GM23248 (cell line): ENCODE measurements at regions not wholly inside any gene's neighbourhood (a gene's known extent, or its start where the extent isn't known, plus 50 kb on each side); places are given as distances from the start of the nearest gene placed in this dataset.

Experiments used
- DNase-seq: peaks from one replicate; pipeline ENCODE4 v3.0.0-alpha.2; 2015
- H2AFZ ChIP-seq: fragments of 200-600 bp; sonication (generic); 2 replicates; pipeline ENCODE4 v1.6.1; 2016; ENCODE audit warnings: antibody characterized with exemption
- H3F3A ChIP-seq: fragments of 200-600 bp; sonication (generic); 2 replicates; pipeline ENCODE4 v1.6.1; 2016; ENCODE audit warnings: mild to moderate bottlenecking, antibody characterized with exemption, mixed run types; ENCODE audit not compliant: insufficient read depth
- H3K27ac ChIP-seq: fragments of 200-600 bp; sonication (generic); 2 replicates; pipeline ENCODE4 v1.5.1; 2016; ENCODE audit warnings: mild to moderate bottlenecking
- H3K27me3 ChIP-seq: fragments of 200-600 bp; sonication (generic); replicated peaks from 2 replicates; pipeline ENCODE4 v1.6.1; 2016; ENCODE audit warnings: mild to moderate bottlenecking; ENCODE audit not compliant: insufficient read depth
- H3K36me3 ChIP-seq: fragments of 200-600 bp; sonication (generic); 2 replicates; pipeline ENCODE4 v1.6.1; 2016; ENCODE audit warnings: low read depth, mild to moderate bottlenecking
- H3K4me1 ChIP-seq: fragments of 200-600 bp; sonication (generic); 2 replicates; pipeline ENCODE4 v1.6.1; 2016; ENCODE audit warnings: mild to moderate bottlenecking; ENCODE audit not compliant: insufficient read depth
- H3K4me2 ChIP-seq: fragments of 200-600 bp; sonication (generic); one replicate; pipeline ENCODE4 v1.6.1; 2016; ENCODE audit warnings: mild to moderate bottlenecking; ENCODE audit not compliant: unreplicated experiment
- H3K4me3 ChIP-seq: fragments of 200-600 bp; sonication (generic); 2 replicates; pipeline ENCODE4 v1.5.1; 2016; ENCODE audit warnings: mild to moderate bottlenecking
- H3K79me2 ChIP-seq: fragments of 200-600 bp; sonication (generic); 2 replicates; pipeline ENCODE4 v1.6.1; 2016; ENCODE audit warnings: mild to moderate bottlenecking; ENCODE audit not compliant: insufficient read depth
- H3K9ac ChIP-seq: fragments of 200-600 bp; sonication (generic); 2 replicates; pipeline ENCODE4 v1.6.1; 2016; ENCODE audit warnings: mild to moderate bottlenecking
- H3K9me2 ChIP-seq: fragments of 200-600 bp; sonication (generic); 2 replicates; pipeline ENCODE4 v1.6.1; 2016; ENCODE audit warnings: mixed run types, mild to moderate bottlenecking, moderate library complexity; ENCODE audit not compliant: insufficient read depth
- H3K9me3 ChIP-seq: fragments of 200-600 bp; sonication (generic); one replicate; pipeline ENCODE4 v1.6.1; 2017; ENCODE audit warnings: low read depth
- H4K20me1 ChIP-seq: fragments of 200-600 bp; sonication (generic); 2 replicates; pipeline ENCODE4 v1.6.0; 2016; ENCODE audit not compliant: insufficient read depth
- EZH2 ChIP-seq: fragments of 200-600 bp; sonication (generic); IDR thresholded peaks from 2 replicates; pipeline ENCODE4 v1.6.1; 2018; ENCODE audit warnings: antibody characterized with exemption, mild to moderate bottlenecking; ENCODE audit not compliant: insufficient read depth, poor library complexity, severe bottlenecking
- EZH2phosphoT487 ChIP-seq: fragments of 200-600 bp; sonication (generic); IDR thresholded peaks from 2 replicates; pipeline ENCODE4 v1.6.1; 2018; ENCODE audit warnings: antibody characterized with exemption, moderate library complexity, mild to moderate bottlenecking, low read depth; ENCODE audit not compliant: insufficient read depth
- WGBS, 2 experiments: methylation state at CpG; one replicate each; pipeline ENCODE4 v1.1.6; 2015 to 2017; ENCODE audit warnings: low lambda C conversion rate in 2 of 2, low coverage in 1 of 2; ENCODE audit errors: missing lambda C conversion rate in 2 of 2; 5-methylcytosine and 5-hydroxymethylcytosine counted together
- in situ Hi-C: fragments of 300-500 bp; cut with MboI; formaldehyde crosslinking; loops from 2 replicates; pipeline ENCODE4 v1.15.0; 2020

DNA sequence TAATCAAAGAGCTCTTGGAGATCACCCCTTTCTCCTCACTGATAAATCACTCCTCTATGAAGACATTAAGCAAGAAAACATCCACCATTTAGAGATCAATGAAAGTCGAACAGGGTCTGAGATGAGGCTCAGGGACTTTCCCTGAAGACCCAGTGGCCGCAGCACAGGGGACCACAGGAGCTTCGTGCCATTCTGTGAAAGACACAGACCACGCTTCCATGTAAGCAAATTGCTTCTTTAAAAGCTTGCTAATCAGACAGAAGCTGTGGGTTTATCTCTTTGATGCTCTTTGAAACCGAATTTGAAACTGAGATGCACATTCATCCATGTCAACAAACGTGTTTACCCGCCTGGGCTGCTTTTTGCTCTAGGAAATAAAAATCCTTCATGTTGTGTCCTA is 231.9 kb upstream of the PPP2R2D start:
- TF ChIP-seq EZH2phosphoT487 (no peak), EZH2 (no peak)
- H3K4me3 ChIP-seq = no peak overlapping the region
- DNase-seq = no peak
- no peaks in the 10 kb centered on the region for H4K20me1 ChIP-seq
- no peaks in the 10 kb centered on the region for H3K9me2 ChIP-seq
- no peak overlapping the region for H3K9ac ChIP-seq
- no peaks in the 10 kb centered on the region for H3K4me1 ChIP-seq
- no peaks in the 10 kb centered on the region for H3F3A ChIP-seq
- H3K27me3 ChIP-seq = no peaks in the 10 kb centered on the region
- WGBS, 2 experiments = 5 to 9% methylated on average over 7 of the region's 7 CpGs
- no peaks in the 10 kb centered on the region for H3K9me3 ChIP-seq
- in situ Hi-C loops = no loop called here
- H2AFZ ChIP-seq = no peak overlapping the region
- no peak overlapping the region for H3K4me2 ChIP-seq
- H3K79me2 ChIP-seq = no peaks in the 10 kb centered on the region
- H3K36me3 ChIP-seq = no peaks in the 10 kb centered on the region
- H3K27ac ChIP-seq = no peak overlapping the region

DNA sequence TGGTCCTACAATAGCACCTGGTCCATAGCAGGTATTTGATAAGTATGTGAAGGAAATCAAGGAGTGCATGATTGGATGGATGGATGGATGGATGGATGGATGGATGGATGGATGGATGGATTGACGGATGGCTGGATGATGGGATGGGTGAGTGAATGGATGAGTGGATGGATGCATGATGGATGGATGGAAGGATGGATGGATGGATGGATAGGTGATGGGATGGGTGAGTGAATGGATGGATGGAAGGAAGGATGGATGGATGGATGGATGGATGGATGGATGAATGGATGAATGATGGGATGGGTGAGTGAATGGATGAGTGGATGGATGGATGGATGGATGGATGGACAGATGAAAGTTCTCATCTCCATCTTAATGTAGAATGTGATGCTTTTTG is 231.0 kb upstream of the PPP2R2D start:
- Histone ChIP-seq H4K20me1 (no peaks in the 10 kb centered on the region), H3K36me3 (no peaks in the 10 kb centered on the region), H3K79me2 (no peaks in the 10 kb centered on the region), H3K27me3 (no peaks in the 10 kb centered on the region), H3K4me2 (no peak overlapping the region), H3K27ac (no peak overlapping the region), H3F3A (no peaks in the 10 kb centered on the region), H3K9me2 (no peaks in the 10 kb centered on the region), H3K4me3 (no peak overlapping the region), H3K4me1 (no peaks in the 10 kb centered on the region), H3K9me3 (no peaks in the 10 kb centered on the region), H2AFZ (no peak overlapping the region), H3K9ac (no peak overlapping the region)
- DNase-seq = no peak
- TF ChIP-seq EZH2phosphoT487 = no peak
- no peak for TF ChIP-seq EZH2
- WGBS, 2 experiments = 28 to 42% methylated on average over 1 of the region's 1 CpG
- in situ Hi-C loops = no loop called here

DNA sequence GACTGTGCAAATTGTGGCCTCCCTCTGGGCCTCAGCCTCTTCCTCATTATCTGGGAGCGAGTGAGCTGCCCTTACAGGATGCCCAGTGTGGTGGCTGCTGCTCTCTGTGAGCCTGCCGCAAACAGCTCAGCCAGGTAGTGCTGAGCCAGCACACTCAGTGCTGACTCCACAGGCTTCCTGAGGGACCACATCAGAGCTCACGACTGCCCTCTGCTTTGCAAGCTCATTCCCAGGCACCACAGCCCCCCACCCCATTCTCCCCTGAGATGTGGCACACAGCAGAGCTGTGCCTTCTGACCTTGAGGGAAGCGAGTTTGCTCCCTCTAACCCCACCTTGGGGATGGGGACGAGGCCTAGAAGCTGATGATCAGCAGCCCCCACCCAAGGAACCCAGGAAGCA is 230.5 kb upstream of the PPP2R2D start:
- Histone ChIP-seq H3K27ac (no peak overlapping the region), H3K9me3 (no peaks in the 10 kb centered on the region), H3K4me3 (no peak overlapping the region), H3K9me2 (no peaks in the 10 kb centered on the region), H3K4me1 (no peaks in the 10 kb centered on the region), H3K27me3 (no peaks in the 10 kb centered on the region), H3F3A (no peaks in the 10 kb centered on the region), H4K20me1 (no peaks in the 10 kb centered on the region), H3K79me2 (no peaks in the 10 kb centered on the region), H3K36me3 (no peaks in the 10 kb centered on the region), H3K4me2 (no peak overlapping the region), H2AFZ (no peak overlapping the region), H3K9ac (no peak overlapping the region)
- no peak for DNase-seq
- in situ Hi-C loops = no loop called here
- TF ChIP-seq EZH2phosphoT487 (no peak), EZH2 (no peak)
- WGBS, 2 experiments = 17 to 25% methylated on average over 5 of the region's 5 CpGs

DNA sequence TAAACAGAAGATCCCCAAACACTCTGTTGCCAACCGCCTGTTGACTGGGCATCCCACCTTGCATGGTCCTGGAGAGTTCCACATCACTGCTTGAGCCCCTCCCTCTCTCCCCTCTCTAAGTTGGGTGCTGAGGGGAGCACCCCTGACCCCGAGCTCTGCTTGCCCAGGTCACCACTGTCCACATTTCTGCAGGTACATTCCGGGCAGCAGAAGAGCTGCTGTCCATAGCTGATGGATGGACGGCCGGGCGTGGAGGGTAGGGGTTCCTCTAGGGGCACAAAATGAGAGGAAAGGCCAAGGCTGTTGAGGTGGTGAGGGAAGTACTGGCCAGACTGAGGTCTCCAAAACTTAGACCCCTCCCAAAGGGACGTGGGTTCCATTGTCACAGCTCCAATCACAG is 227.4 kb upstream of the PPP2R2D start:
- H3K27ac ChIP-seq = no peak overlapping the region
- DNase-seq = no peak
- no peak overlapping the region for H3K4me2 ChIP-seq
- no peaks in the 10 kb centered on the region for H3K27me3 ChIP-seq
- 34 to 37% methylated on average over 7 of the region's 7 CpGs for WGBS, 2 experiments
- TF ChIP-seq EZH2 (no peak), EZH2phosphoT487 (no peak)
- H3K79me2 ChIP-seq = no peaks in the 10 kb centered on the region
- no peak overlapping the region for H3K4me3 ChIP-seq
- no peak overlapping the region for H3K9ac ChIP-seq
- no peaks in the 10 kb centered on the region for H4K20me1 ChIP-seq
- H3K9me3 ChIP-seq = no peaks in the 10 kb centered on the region
- H3K9me2 ChIP-seq = no peaks in the 10 kb centered on the region
- H3K4me1 ChIP-seq = no peaks in the 10 kb centered on the region
- no peak overlapping the region for H2AFZ ChIP-seq
- H3F3A ChIP-seq = no peaks in the 10 kb centered on the region
- no peaks in the 10 kb centered on the region for H3K36me3 ChIP-seq
- in situ Hi-C loops = no loop called here

DNA sequence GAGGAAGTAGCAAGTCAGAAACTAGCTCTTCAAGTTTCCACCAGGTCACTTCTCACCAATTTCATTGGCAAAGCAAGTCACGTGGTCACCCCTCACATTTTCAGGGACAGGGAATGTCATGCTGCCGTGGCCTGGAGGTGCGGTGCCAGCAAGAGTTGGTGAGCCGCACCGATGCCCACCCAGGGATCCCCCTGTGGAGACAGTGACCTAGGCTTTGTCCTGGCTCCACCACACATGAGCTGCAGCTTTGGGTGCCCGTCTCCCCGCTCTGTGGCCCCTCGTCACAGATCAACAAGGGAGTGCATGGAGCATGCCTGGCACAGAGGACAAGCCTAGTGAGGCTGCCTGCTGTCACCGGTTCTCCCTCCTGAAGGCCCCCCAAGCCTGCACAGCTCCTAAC is 226.7 kb upstream of the PPP2R2D start:
- Histone ChIP-seq H3K4me2 (no peak overlapping the region), H3K27ac (no peak overlapping the region), H3K9me3 (no peaks in the 10 kb centered on the region), H4K20me1 (no peaks in the 10 kb centered on the region), H2AFZ (no peak overlapping the region), H3K9ac (no peak overlapping the region), H3K4me3 (no peak overlapping the region), H3K27me3 (no peaks in the 10 kb centered on the region), H3K9me2 (no peaks in the 10 kb centered on the region), H3K79me2 (no peaks in the 10 kb centered on the region), H3K4me1 (no peaks in the 10 kb centered on the region), H3K36me3 (no peaks in the 10 kb centered on the region), H3F3A (no peaks in the 10 kb centered on the region)
- DNase-seq = no peak
- TF ChIP-seq EZH2phosphoT487 = no peak
- no peak for TF ChIP-seq EZH2
- in situ Hi-C loops = no loop called here
- 34 to 40% methylated on average over 9 of the region's 9 CpGs for WGBS, 2 experiments
